ENCODE measurements at regions not wholly inside any gene's neighbourhood (a gene's known extent, or its start where the extent isn't known, plus 50 kb on each side); places are given as distances from the start of the nearest gene placed in this dataset.
"Not testable (repeated sequence)": the region's sequence is repeated elsewhere in the genome, so short reads cannot be mapped to it uniquely, and the experiment has no call there.

- TF ChIP-seq POLR2AphosphoS5 (IDR thresholded peaks at IDR 0.05; ENCODE audit: low read depth, low read length); POLR2A (IDR thresholded peaks at IDR 0.05; ENCODE audit: low read depth, low read length); TAF1 (IDR thresholded peaks at IDR 0.05; ENCODE audit: borderline replicate concordance, low read depth, low read length): not testable (repeated sequence)
Observed at GRCh38 chr20:50448625-50449403, 61.4 kb upstream of the PTPN1 start.

Data from GM12892 (cell line).